PC-9 (cell line): ENCODE measurements at regions not wholly inside any gene's neighbourhood (a gene's known extent, or its start where the extent isn't known, plus 50 kb on each side); places are given as distances from the start of the nearest gene placed in this dataset.

Experiments
- BruUV-seq: library from RNA; stranded (reverse); fragments of 400-500 nt; replicated peaks from 2 replicates; lab custom pipeline; 2021; lab: Mats Ljungman, UMichigan
- CTCF ChIA-PET: fragments of 300-600 bp; sonication (Branson Sonifier 250); formaldehyde crosslinking; loops from one replicate; lab custom pipeline; 2022; ENCODE audit warnings: antibody characterized with exemption; lab: Charles Lee
- POLR2A ChIA-PET: fragments of 300-600 bp; sonication (Branson Sonifier 250); formaldehyde crosslinking; loops from one replicate; lab custom pipeline; 2022; ENCODE audit warnings: antibody characterized with exemption; ENCODE audit not compliant: unreplicated experiment; lab: Charles Lee
- DNase-seq, 2 experiments: peaks; one replicate each; pipeline versions ENCODE4 v3.0.0 to v3.0.0-alpha.2; 2015 to 2022; ENCODE audit warnings: mixed read lengths in 1 of 2
- H2AFZ ChIP-seq: fragments of 200-600 bp; sonication (generic); 2 replicates; pipeline ENCODE4 v1.8.1; 2017; ENCODE audit warnings: antibody characterized with exemption
- H3F3A ChIP-seq: fragments of 200-600 bp; sonication (generic); 2 replicates; pipeline ENCODE4 v1.8.1; 2017; ENCODE audit warnings: antibody characterized with exemption, mild to moderate bottlenecking, low read depth; ENCODE audit not compliant: insufficient read depth
- H3K27ac ChIP-seq: fragments of 200-600 bp; sonication (generic); 2 replicates; pipeline ENCODE4 v1.6.1; 2016; ENCODE audit warnings: mixed run types
- H3K27me3 ChIP-seq: fragments of 200-600 bp; sonication (generic); 2 replicates; pipeline ENCODE4 v1.6.1; 2016; ENCODE audit warnings: low read depth, mixed run types; ENCODE audit not compliant: insufficient read depth
- H3K36me3 ChIP-seq: fragments of 200-600 bp; sonication (generic); 2 replicates; pipeline ENCODE4 v1.6.1; 2016; ENCODE audit warnings: low read depth, mixed run types
- H3K4me1 ChIP-seq: fragments of 200-600 bp; sonication (generic); replicated peaks from 2 replicates; pipeline ENCODE4 v1.6.1; 2016; ENCODE audit warnings: mixed run types; ENCODE audit not compliant: insufficient read depth
- H3K4me2 ChIP-seq: fragments of 200-600 bp; sonication (generic); 2 replicates; pipeline ENCODE4 v1.6.1; 2017; ENCODE audit warnings: mixed run types
- H3K4me3 ChIP-seq: fragments of 200-600 bp; sonication (generic); 2 replicates; pipeline ENCODE4 v1.6.1; 2016; ENCODE audit warnings: mixed run types
- H3K79me2 ChIP-seq: fragments of 200-600 bp; sonication (generic); 2 replicates; pipeline ENCODE4 v1.6.1; 2017; ENCODE audit warnings: low read depth, mixed run types
- H3K9me2 ChIP-seq: fragments of 200-600 bp; sonication (generic); 2 replicates; pipeline ENCODE4 v1.8.1; 2017; ENCODE audit warnings: mild to moderate bottlenecking; ENCODE audit not compliant: insufficient read depth
- H3K9me3 ChIP-seq: fragments of 200-600 bp; sonication (generic); 2 replicates; pipeline ENCODE4 v1.8.1; 2016; ENCODE audit warnings: low read depth; ENCODE audit not compliant: insufficient read depth
- H4K20me1 ChIP-seq: fragments of 200-600 bp; sonication (generic); 2 replicates; pipeline ENCODE4 v1.8.1; 2017; ENCODE audit not compliant: insufficient read depth
- CTCF ChIP-seq: fragments of 200-600 bp; sonication (generic); conservative IDR thresholded peaks from 2 replicates; pipeline ENCODE4 v1.6.1; 2017; ENCODE audit warnings: mixed run types, antibody characterized with exemption, mild to moderate bottlenecking, moderate library complexity
- EZH2 ChIP-seq: fragments of 200-600 bp; sonication (generic); IDR thresholded peaks from 2 replicates; pipeline ENCODE4 v1.8.0; 2017; ENCODE audit warnings: antibody characterized with exemption, low read depth
- intact Hi-C: fragments of 100-400 bp; cut with micrococcal nuclease; formaldehyde crosslinking; loops from one replicate; pipeline ENCODE4 v1.10.0; 2022; ENCODE audit not compliant: unreplicated experiment

- TF ChIP-seq CTCF (no peak), EZH2 (no peak)
- no peak for DNase-seq
- intact Hi-C loops: no loop called here
- Histone ChIP-seq H3K4me2 (no peak overlapping the region), H3K4me3 (no peak overlapping the region), H3K4me1 (no peaks in the 10 kb centered on the region), H2AFZ (no peak overlapping the region), H3K79me2 (no peaks in the 10 kb centered on the region), H3K9me3 (no peaks in the 10 kb centered on the region), H3K27ac (no peak overlapping the region), H3K36me3 (no peaks in the 10 kb centered on the region), H3K9me2 (no peaks in the 10 kb centered on the region), H3K27me3 (no peaks in the 10 kb centered on the region), H4K20me1 (no peaks in the 10 kb centered on the region), H3F3A (no peaks in the 10 kb centered on the region)
- POLR2A ChIA-PET: no interaction called here
- CTCF ChIA-PET: no interaction called here
- no TSS peak for BruUV-seq
These were observed 291.7 kb upstream of the KCNN2 start for GRCh38 chr5:114070093-114070722.

- H3K36me3 ChIP-seq: no peaks in the 10 kb centered on the region
- no peak overlapping the region for H2AFZ ChIP-seq
- H4K20me1 ChIP-seq: no peaks in the 10 kb centered on the region
- no peaks in the 10 kb centered on the region for H3K9me2 ChIP-seq
- no peak overlapping the region for H3K27ac ChIP-seq
- no peaks in the 10 kb centered on the region for H3K27me3 ChIP-seq
- H3K4me3 ChIP-seq: no peak overlapping the region
- no peak overlapping the region for H3K4me2 ChIP-seq
- ChIA-PET POLR2A (no interaction called here), CTCF (no interaction called here)
- BruUV-seq: no TSS peak
- no peaks in the 10 kb centered on the region for H3K79me2 ChIP-seq
- no peaks in the 10 kb centered on the region for H3K4me1 ChIP-seq
- no peak for TF ChIP-seq EZH2
- TF ChIP-seq CTCF: no peak
- DNase-seq: no peak
- intact Hi-C loops: no loop called here
- no peaks in the 10 kb centered on the region for H3K9me3 ChIP-seq
- H3F3A ChIP-seq: no peaks in the 10 kb centered on the region
These were observed 272.6 kb upstream of the KCNN2 start for GRCh38 chr5:114089259-114089658.

- no peak overlapping the region for H3K4me3 ChIP-seq
- no peak for DNase-seq
- H3K4me2 ChIP-seq: no peak overlapping the region
- H2AFZ ChIP-seq: no peak overlapping the region
- intact Hi-C loops: no loop called here
- no peak overlapping the region for H3K27ac ChIP-seq
- ChIA-PET CTCF (interaction anchor here (0.6 kb wide), 1 partner anchor 1477 kb away, joined by 3 read pairs; no protein-coding TSS in a partner anchor), POLR2A (no interaction called here)
- no TSS peak for BruUV-seq
- H3F3A ChIP-seq: no peaks in the 10 kb centered on the region
- H4K20me1 ChIP-seq: no peaks in the 10 kb centered on the region
- no peak for TF ChIP-seq CTCF
- no peaks in the 10 kb centered on the region for H3K9me3 ChIP-seq
- H3K79me2 ChIP-seq: no peaks in the 10 kb centered on the region
- H3K4me1 ChIP-seq: no peaks in the 10 kb centered on the region
- no peaks in the 10 kb centered on the region for H3K36me3 ChIP-seq
- no peaks in the 10 kb centered on the region for H3K27me3 ChIP-seq
- H3K9me2 ChIP-seq: no peaks in the 10 kb centered on the region
These were observed 264.3 kb upstream of the KCNN2 start for GRCh38 chr5:114097570-114097969.
